B cell (primary cell): ENCODE measurements at regions not wholly inside any gene's neighbourhood (a gene's known extent, or its start where the extent isn't known, plus 50 kb on each side); places are given as distances from the start of the nearest gene placed in this dataset.

Source experiments
- ATAC-seq: fragments of 200-7000 bp; cut with Tn5 transposase; one replicate; pipeline ENCODE4 v1.10.0; 2021; ENCODE audit warnings: low read depth, mild to moderate bottlenecking, moderate number of reproducible peaks, moderate library complexity
- CTCF ChIA-PET: fragments of 350-600 bp; sonication (Branson Sonifier 250); formaldehyde crosslinking; loops from one replicate; lab custom pipeline; 2021; ENCODE audit warnings: antibody characterized with exemption, inconsistent platforms; lab: Charles Lee
- POLR2A ChIA-PET: fragments of 350-600 bp; sonication (Branson Sonifier 250); formaldehyde crosslinking; loops from one replicate; lab custom pipeline; 2021; ENCODE audit warnings: antibody characterized with exemption; lab: Charles Lee
- DNase-seq: peaks from one replicate; pipeline ENCODE4 v3.0.0; 2013
- H2AFZ ChIP-seq: 2 replicates; pipeline ENCODE4 v1.6.1; 2012; ENCODE audit warnings: mild to moderate bottlenecking, low read depth, low read length; ENCODE audit not compliant: insufficient read depth, poor library complexity, severe bottlenecking
- H3K27ac ChIP-seq, 2 donors: 1 replicate in 1 of 2; 2 replicates in 1 of 2; pipeline ENCODE4 v1.5.1; 2012 to 2013; ENCODE audit warnings: low read length in 2 of 2, mild to moderate bottlenecking in 2 of 2, moderate library complexity in 1 of 2
- H3K27me3 ChIP-seq, 4 experiments: fragments of 200-600 bp in 1 of 4; sonication (generic) in 1 of 4; replicated peaks in 1 of 4; 1 replicate in 2 of 4; 2 replicates in 2 of 4; pipeline versions ENCODE4 v1.6.1 to v1.7.0; 2013 to 2016; ENCODE audit warnings: low read length in 3 of 4, mild to moderate bottlenecking in 2 of 4, mixed read lengths in 1 of 4, moderate library complexity in 1 of 4; ENCODE audit not compliant: insufficient read depth in 4 of 4, control insufficient read depth in 3 of 4; ENCODE audit errors: control extremely low read depth in 1 of 4
- H3K36me3 ChIP-seq, 2 experiments: replicated peaks in 1 of 2; 1 replicate in 1 of 2; 2 replicates in 1 of 2; pipeline versions ENCODE4 v1.6.1 to v1.7.1; 2013; ENCODE audit warnings: low read length in 1 of 2; ENCODE audit not compliant: insufficient read depth in 2 of 2, control insufficient read depth in 1 of 2; ENCODE audit errors: control extremely low read depth in 1 of 2, extremely low read depth in 1 of 2
- H3K4me1 ChIP-seq, 2 donors: fragments of 200-600 bp in 1 of 2; sonication (generic) in 1 of 2; 1 replicate in 1 of 2; 2 replicates in 1 of 2; pipeline versions ENCODE4 v1.5.1 to v1.6.1; 2013 to 2017; ENCODE audit warnings: low read length in 2 of 2; ENCODE audit not compliant: control insufficient read depth in 2 of 2, insufficient read depth in 2 of 2
- H3K4me2 ChIP-seq: replicated peaks from 2 replicates; pipeline ENCODE3; 2012; ENCODE audit warnings: mild to moderate bottlenecking, low read depth, low read length; ENCODE audit not compliant: poor library complexity, severe bottlenecking
- H3K4me3 ChIP-seq, 5 experiments: fragments of 200-600 bp in 1 of 5; sonication (generic) in 1 of 5; 1 replicate in 3 of 5; 2 replicates in 2 of 5; pipeline versions ENCODE4 v1.5.1 to v1.7.0; 2011 to 2016; ENCODE audit warnings: low read length in 4 of 5, mild to moderate bottlenecking in 4 of 5, low read depth in 2 of 5, control low read depth in 1 of 5, moderate library complexity in 1 of 5; ENCODE audit not compliant: insufficient read depth in 1 of 5; ENCODE audit errors: control extremely low read depth in 1 of 5, extremely low read depth in 1 of 5
- H3K79me2 ChIP-seq: fragments of 200-600 bp; sonication (generic); one replicate; pipeline ENCODE4 v1.6.0; 2016; ENCODE audit warnings: low read length; ENCODE audit not compliant: control insufficient read depth, insufficient read depth
- H3K9ac ChIP-seq: fragments of 200-600 bp; sonication (generic); 2 replicates; pipeline ENCODE4 v1.6.1; 2017; ENCODE audit warnings: mild to moderate bottlenecking, low read length, moderate library complexity
- H3K9me3 ChIP-seq, 3 donors: one replicate each; pipeline versions ENCODE4 v1.6.1 to v1.7.1; 2013; ENCODE audit warnings: low read length in 2 of 3; ENCODE audit not compliant: control insufficient read depth in 2 of 3, insufficient read depth in 1 of 3; ENCODE audit errors: control extremely low read depth in 1 of 3
- H4K20me1 ChIP-seq: 2 replicates; pipeline ENCODE4 v1.6.0; 2012; ENCODE audit warnings: mild to moderate bottlenecking, low read length; ENCODE audit not compliant: insufficient read depth, control insufficient read depth, poor library complexity, severe bottlenecking
- H3K27ac Mint-ChIP-seq: one replicate; pipeline ENCODE4 v1.8.0; 2021; ENCODE audit warnings: mixed read lengths
- H3K27me3 Mint-ChIP-seq: one replicate; pipeline ENCODE4 v1.8.0; 2021; ENCODE audit warnings: mixed read lengths
- H3K4me1 Mint-ChIP-seq: one replicate; pipeline ENCODE4 v1.8.0; 2021; ENCODE audit warnings: mixed read lengths
- H3K4me3 Mint-ChIP-seq: one replicate; pipeline ENCODE4 v1.8.0; 2021; ENCODE audit warnings: mixed read lengths
- H3K9me3 Mint-ChIP-seq: one replicate; pipeline ENCODE4 v1.8.0; 2022; ENCODE audit warnings: mixed read lengths; ENCODE audit not compliant: insufficient read depth
- EZH2 ChIP-seq: IDR thresholded peaks from 2 replicates; pipeline ENCODE4 v1.6.1; 2012; ENCODE audit warnings: borderline replicate concordance, low read depth, mild to moderate bottlenecking, moderate library complexity, low read length; ENCODE audit not compliant: insufficient read depth, poor library complexity, severe bottlenecking
- WGBS: methylation state at CpG from one replicate; pipeline ENCODE4 v1.1.5; 2013; ENCODE audit warnings: missing lambda C conversion rate; ENCODE audit not compliant: insufficient coverage; 5-methylcytosine and 5-hydroxymethylcytosine counted together
- intact Hi-C: fragments of 100-400 bp; cut with micrococcal nuclease; formaldehyde crosslinking; loops from one replicate; pipeline ENCODE4 v1.10.0; 2022
- TF ChIP-seq, protein P1 (sequence below): fragments of 200-600 bp; IDR thresholded peaks from one replicate; pipeline ENCODE4 v1.8.0; 2022; ENCODE audit warnings: antibody characterized with exemption, mild to moderate bottlenecking

DNA sequence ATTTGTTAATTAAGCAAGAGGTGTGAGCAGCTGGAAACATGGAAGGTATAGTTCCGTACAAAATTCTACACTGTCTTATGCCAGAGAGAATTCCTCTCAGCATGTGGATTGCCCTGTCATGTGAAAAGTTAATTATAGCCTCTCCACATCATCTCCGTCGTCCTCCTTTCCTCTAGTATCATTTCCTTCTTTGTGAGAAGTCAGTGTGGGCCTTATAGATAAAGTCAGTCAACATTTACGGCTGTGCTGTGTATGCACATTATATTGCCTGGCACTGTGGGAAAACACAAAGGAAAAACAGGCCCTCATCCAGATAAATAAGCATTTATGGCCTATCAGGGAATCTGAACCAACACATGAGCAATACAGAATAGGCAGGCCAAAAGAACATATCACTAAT is 236.6 kb downstream of the SEC23A start:
- Histone ChIP-seq H3K4me1 (no peaks in the 10 kb centered on the region), H3K27me3 (no peaks in the 10 kb centered on the region), H3K9ac (no peak overlapping the region), H3K9me3 (peaks cover 0 to 14% (median 0%) of the 10 kb centered on the region in 3 donors), H4K20me1 (no peaks in the 10 kb centered on the region), H3K27ac (no peak overlapping the region), H2AFZ (no peak overlapping the region), H3K79me2 (no peaks in the 10 kb centered on the region), H3K4me3 (no peak overlapping the region), H3K36me3 (no peaks in the 10 kb centered on the region), H3K4me2 (no peak overlapping the region)
- Mint-ChIP-seq H3K4me3 (no peak overlapping the region), H3K4me1 (no peaks in the 10 kb centered on the region), H3K9me3 (peaks cover 7% of the 10 kb centered on the region), H3K27ac (no peak overlapping the region), H3K27me3 (no peaks in the 10 kb centered on the region)
- no CpG with 5 or more reads among the region's 4 CpGs for WGBS
- no peak for ATAC-seq
- ChIA-PET POLR2A (no interaction called here), CTCF (no interaction called here)
- TF ChIP-seq EZH2: no peak
- TF ChIP-seq, protein P1, sequence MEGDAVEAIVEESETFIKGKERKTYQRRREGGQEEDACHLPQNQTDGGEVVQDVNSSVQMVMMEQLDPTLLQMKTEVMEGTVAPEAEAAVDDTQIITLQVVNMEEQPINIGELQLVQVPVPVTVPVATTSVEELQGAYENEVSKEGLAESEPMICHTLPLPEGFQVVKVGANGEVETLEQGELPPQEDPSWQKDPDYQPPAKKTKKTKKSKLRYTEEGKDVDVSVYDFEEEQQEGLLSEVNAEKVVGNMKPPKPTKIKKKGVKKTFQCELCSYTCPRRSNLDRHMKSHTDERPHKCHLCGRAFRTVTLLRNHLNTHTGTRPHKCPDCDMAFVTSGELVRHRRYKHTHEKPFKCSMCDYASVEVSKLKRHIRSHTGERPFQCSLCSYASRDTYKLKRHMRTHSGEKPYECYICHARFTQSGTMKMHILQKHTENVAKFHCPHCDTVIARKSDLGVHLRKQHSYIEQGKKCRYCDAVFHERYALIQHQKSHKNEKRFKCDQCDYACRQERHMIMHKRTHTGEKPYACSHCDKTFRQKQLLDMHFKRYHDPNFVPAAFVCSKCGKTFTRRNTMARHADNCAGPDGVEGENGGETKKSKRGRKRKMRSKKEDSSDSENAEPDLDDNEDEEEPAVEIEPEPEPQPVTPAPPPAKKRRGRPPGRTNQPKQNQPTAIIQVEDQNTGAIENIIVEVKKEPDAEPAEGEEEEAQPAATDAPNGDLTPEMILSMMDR: no peak
- no peak for DNase-seq
- intact Hi-C loops: no loop called here

DNA sequence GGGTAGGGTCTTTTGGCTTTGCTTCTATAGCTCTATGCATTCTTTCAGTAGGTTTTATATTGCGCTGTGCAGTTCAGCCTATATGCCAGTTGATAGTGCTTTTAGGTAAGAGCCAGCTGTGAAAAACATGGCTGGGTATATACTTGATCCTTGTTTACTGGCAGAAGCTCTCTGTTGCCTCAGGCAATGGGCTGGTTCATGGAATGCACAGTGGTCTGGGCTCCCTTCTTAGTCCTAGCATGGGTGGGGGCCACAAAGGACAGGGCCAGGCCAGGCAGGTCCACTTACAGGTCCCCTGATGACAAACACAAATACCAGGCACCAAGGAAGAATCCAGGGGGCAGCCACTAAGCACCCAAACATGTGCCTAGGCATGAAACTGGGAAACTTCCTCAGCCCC is 240.7 kb downstream of the SEC23A start:
- Histone ChIP-seq H3K9me3 (peaks cover 0 to 14% (median 0%) of the 10 kb centered on the region in 3 donors), H3K4me2 (no peak overlapping the region), H3K27me3 (no peaks in the 10 kb centered on the region), H2AFZ (no peak overlapping the region), H3K36me3 (no peaks in the 10 kb centered on the region), H3K27ac (no peak overlapping the region), H3K9ac (no peak overlapping the region), H3K79me2 (no peaks in the 10 kb centered on the region), H3K4me3 (no peak overlapping the region), H4K20me1 (no peaks in the 10 kb centered on the region), H3K4me1 (no peaks in the 10 kb centered on the region)
- DNase-seq: no peak
- H3K27me3 Mint-ChIP-seq: no peaks in the 10 kb centered on the region
- ChIA-PET POLR2A (no interaction called here), CTCF (no interaction called here)
- H3K9me3 Mint-ChIP-seq: peaks cover 7% of the 10 kb centered on the region
- TF ChIP-seq, protein P1: no peak
- no peak for TF ChIP-seq EZH2
- intact Hi-C loops: no loop called here
- H3K27ac Mint-ChIP-seq: no peak overlapping the region
- ATAC-seq: no peak
- H3K4me1 Mint-ChIP-seq: no peaks in the 10 kb centered on the region
- 89% methylated on average over 1 of the region's 1 CpG for WGBS
- H3K4me3 Mint-ChIP-seq: no peak overlapping the region
